Astrocyte (in vitro differentiated cells and primary cell): ENCODE measurements at regions not wholly inside any gene's neighbourhood (a gene's known extent, or its start where the extent isn't known, plus 50 kb on each side); places are given as distances from the start of the nearest gene placed in this dataset.

Source experiments
- DNase-seq: peaks from one replicate; pipeline ENCODE4 v3.0.0-alpha.2; 2010; ENCODE audit warnings: low read depth
- FAIRE-seq: peaks from 2 replicates; lab custom pipeline; 2011; peaks lifted over from hg19 to GRCh38; lab: Jason Lieb, UNC
- H2AFZ ChIP-seq: 2 replicates; pipeline ENCODE4 v1.6.0; 2012; ENCODE audit warnings: low read depth, low read length, inconsistent platforms
- H3K27ac ChIP-seq: 2 replicates; pipeline ENCODE4 v1.5.1; 2011; ENCODE audit warnings: low read depth, low read length, inconsistent platforms
- H3K27me3 ChIP-seq: 2 replicates; pipeline ENCODE4 v1.6.0; 2011; ENCODE audit warnings: low read length, inconsistent platforms; ENCODE audit not compliant: insufficient read depth
- H3K36me3 ChIP-seq: 2 replicates; pipeline ENCODE4 v1.5.1; 2011; ENCODE audit warnings: low read length, inconsistent platforms; ENCODE audit not compliant: insufficient read depth
- H3K4me1 ChIP-seq: 2 replicates; pipeline ENCODE4 v1.5.1; 2011; ENCODE audit warnings: low read length, inconsistent platforms; ENCODE audit not compliant: insufficient read depth
- H3K4me2 ChIP-seq: 2 replicates; pipeline ENCODE4 v1.6.0; 2012; ENCODE audit warnings: low read length, inconsistent platforms
- H3K4me3 ChIP-seq: 2 replicates; pipeline ENCODE4 v1.5.1; 2011; ENCODE audit warnings: low read depth, mild to moderate bottlenecking, low read length, inconsistent platforms; ENCODE audit not compliant: insufficient read depth
- H3K79me2 ChIP-seq: 2 replicates; pipeline ENCODE4 v1.6.0; 2012; ENCODE audit warnings: mild to moderate bottlenecking, low read length, inconsistent platforms; ENCODE audit not compliant: insufficient read depth
- H3K9ac ChIP-seq: 2 replicates; pipeline ENCODE4 v1.6.0; 2012; ENCODE audit warnings: mild to moderate bottlenecking, low read length, inconsistent platforms
- H3K9me3 ChIP-seq: 2 replicates; pipeline ENCODE4 v1.5.1; 2012; ENCODE audit warnings: low read depth, mild to moderate bottlenecking, low read length, inconsistent platforms; ENCODE audit not compliant: insufficient read depth
- H4K20me1 ChIP-seq: 2 replicates; pipeline ENCODE4 v1.6.0; 2012; ENCODE audit warnings: low read length, inconsistent platforms; ENCODE audit not compliant: insufficient read depth
- H3K27ac Mint-ChIP-seq: one replicate; pipeline ENCODE4 v1.8.0; 2021; ENCODE audit warnings: mild to moderate bottlenecking, mixed read lengths; ENCODE audit not compliant: unreplicated experiment
- H3K27me3 Mint-ChIP-seq: one replicate; pipeline ENCODE4 v1.8.0; 2021; ENCODE audit warnings: low read depth, mixed read lengths; ENCODE audit not compliant: unreplicated experiment
- H3K36me3 Mint-ChIP-seq: one replicate; pipeline ENCODE4 v1.8.0; 2021; ENCODE audit warnings: low read depth, mixed read lengths; ENCODE audit not compliant: unreplicated experiment
- H3K4me1 Mint-ChIP-seq: one replicate; pipeline ENCODE4 v1.8.0; 2021; ENCODE audit warnings: low read depth, mixed read lengths; ENCODE audit not compliant: unreplicated experiment
- H3K4me3 Mint-ChIP-seq: one replicate; pipeline ENCODE4 v1.8.0; 2021; ENCODE audit warnings: mild to moderate bottlenecking, moderate library complexity, mixed read lengths; ENCODE audit not compliant: unreplicated experiment
- H3K9me3 Mint-ChIP-seq: one replicate; pipeline ENCODE4 v1.8.0; 2021; ENCODE audit warnings: mild to moderate bottlenecking, mixed read lengths; ENCODE audit not compliant: unreplicated experiment
- EZH2 ChIP-seq: IDR thresholded peaks from 2 replicates; pipeline ENCODE4 v1.6.1; 2012; ENCODE audit warnings: mild to moderate bottlenecking, low read length, inconsistent platforms; ENCODE audit not compliant: insufficient read depth
- TF ChIP-seq, protein P1 (sequence below): IDR thresholded peaks from 2 replicates; pipeline ENCODE4 v1.5.1; 2011; ENCODE audit warnings: low read depth, mild to moderate bottlenecking, inconsistent platforms, low read length, moderate library complexity; ENCODE audit not compliant: insufficient read depth

DNA sequence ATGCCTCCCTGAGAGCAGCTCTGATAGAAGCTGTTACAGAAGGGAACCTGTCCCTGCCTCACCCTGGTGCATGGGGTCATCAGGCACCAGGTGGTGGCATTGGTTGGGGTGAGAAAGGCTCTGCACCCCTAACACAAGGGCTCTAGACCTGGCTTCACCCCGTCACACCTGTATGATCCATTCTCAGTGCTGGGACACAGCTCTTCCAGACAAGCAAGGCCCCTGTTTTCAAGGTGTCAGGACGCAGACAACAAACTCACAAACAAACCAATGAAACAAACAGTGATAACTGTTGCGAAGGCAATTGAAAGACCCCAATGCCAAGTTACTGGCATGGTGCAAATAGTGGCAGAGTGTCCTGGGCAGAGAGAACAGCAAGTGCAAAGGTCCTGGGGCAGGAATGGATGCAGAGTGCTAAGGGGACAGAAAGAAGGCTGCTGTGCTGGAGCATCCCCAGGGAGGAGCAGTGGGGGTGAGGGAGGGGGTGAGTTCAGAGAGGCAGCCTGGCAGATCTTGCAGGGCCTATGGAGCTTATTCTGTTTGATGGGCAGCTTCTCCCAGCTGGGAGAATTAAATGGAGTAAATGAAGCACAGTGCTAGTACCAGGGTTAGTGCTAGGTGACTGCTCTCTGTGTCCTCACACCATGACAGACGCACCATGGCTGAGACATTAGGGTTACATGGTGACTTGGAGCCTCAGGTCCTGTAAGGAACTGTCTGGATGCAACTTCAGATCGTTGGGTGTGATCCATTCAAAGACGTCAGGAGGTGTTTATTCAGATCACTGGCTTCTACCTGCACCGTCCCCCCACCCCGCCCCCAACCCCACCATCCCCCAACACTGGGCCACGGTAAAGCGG lies 67.9 kb upstream of the UNC5A start:
- Histone ChIP-seq H3K27ac (no peak overlapping the region), H3K36me3 (no peaks in the 10 kb centered on the region), H3K4me3 (no peak overlapping the region), H3K27me3 (peaks cover 63% of the 10 kb centered on the region), H3K4me2 (no peak overlapping the region), H3K9ac (no peak overlapping the region), H2AFZ (no peak overlapping the region), H3K4me1 (no peaks in the 10 kb centered on the region), H3K79me2 (no peaks in the 10 kb centered on the region), H3K9me3 (no peaks in the 10 kb centered on the region), H4K20me1 (peaks cover 5% of the 10 kb centered on the region)
- Mint-ChIP-seq H3K4me3 (no peak overlapping the region), H3K27ac (no peak overlapping the region), H3K9me3 (peaks cover 3% of the 10 kb centered on the region), H3K27me3 (peaks cover 69% of the 10 kb centered on the region), H3K4me1 (peaks cover 5% of the 10 kb centered on the region), H3K36me3 (no peaks in the 10 kb centered on the region)
- FAIRE-seq (no peak), DNase-seq (no peak)
- TF ChIP-seq EZH2 = no peak
- TF ChIP-seq, protein P1, sequence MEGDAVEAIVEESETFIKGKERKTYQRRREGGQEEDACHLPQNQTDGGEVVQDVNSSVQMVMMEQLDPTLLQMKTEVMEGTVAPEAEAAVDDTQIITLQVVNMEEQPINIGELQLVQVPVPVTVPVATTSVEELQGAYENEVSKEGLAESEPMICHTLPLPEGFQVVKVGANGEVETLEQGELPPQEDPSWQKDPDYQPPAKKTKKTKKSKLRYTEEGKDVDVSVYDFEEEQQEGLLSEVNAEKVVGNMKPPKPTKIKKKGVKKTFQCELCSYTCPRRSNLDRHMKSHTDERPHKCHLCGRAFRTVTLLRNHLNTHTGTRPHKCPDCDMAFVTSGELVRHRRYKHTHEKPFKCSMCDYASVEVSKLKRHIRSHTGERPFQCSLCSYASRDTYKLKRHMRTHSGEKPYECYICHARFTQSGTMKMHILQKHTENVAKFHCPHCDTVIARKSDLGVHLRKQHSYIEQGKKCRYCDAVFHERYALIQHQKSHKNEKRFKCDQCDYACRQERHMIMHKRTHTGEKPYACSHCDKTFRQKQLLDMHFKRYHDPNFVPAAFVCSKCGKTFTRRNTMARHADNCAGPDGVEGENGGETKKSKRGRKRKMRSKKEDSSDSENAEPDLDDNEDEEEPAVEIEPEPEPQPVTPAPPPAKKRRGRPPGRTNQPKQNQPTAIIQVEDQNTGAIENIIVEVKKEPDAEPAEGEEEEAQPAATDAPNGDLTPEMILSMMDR = no peak

DNA sequence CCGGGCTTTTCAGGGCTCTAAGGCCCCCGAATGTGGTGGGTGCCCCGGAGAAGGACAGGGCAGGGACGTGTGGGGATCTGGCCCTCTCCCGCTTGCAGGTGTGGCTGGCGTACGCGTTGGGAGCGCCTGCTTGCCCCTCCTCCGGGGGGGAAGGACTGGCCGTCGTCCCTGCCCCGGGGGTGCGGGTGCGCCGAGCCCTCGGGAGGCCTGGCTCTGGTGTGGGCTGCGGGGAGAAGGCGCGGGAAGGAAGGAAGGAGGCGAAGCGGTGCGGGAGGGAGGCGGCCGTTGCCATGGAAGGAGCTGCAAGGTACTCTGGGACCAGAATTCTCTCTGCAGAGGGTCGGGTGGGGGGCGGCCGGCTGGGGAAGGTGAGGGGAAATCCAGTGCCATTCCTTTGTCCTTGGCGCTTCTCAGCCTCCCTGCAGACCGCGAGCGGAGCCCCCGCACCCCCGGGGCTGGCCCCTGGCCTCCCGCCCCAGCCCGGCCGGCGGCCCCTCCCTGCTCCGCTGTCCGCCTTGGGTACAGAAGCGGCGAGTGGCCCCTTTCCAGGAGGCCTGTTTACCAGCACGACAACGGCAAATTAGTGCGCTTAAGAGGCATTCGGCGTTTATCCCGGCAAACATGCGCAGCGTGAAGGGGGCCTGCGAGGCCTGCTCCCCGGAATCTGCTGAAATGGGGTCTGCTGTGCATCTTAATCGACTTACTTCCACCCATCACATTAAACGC lies 67.1 kb upstream of the UNC5A start:
- Histone ChIP-seq H3K27me3 (peaks cover 66% of the 10 kb centered on the region), H3K9ac (no peak overlapping the region), H4K20me1 (peaks cover 5% of the 10 kb centered on the region), H2AFZ (no peak overlapping the region), H3K79me2 (no peaks in the 10 kb centered on the region), H3K36me3 (no peaks in the 10 kb centered on the region), H3K4me2 (peak overlapping the region; percentile 19), H3K9me3 (no peaks in the 10 kb centered on the region), H3K4me3 (no peak overlapping the region), H3K4me1 (no peaks in the 10 kb centered on the region), H3K27ac (no peak overlapping the region)
- no peaks in the 10 kb centered on the region for H3K36me3 Mint-ChIP-seq
- H3K27me3 Mint-ChIP-seq = peaks cover 66% of the 10 kb centered on the region
- H3K4me1 Mint-ChIP-seq = peaks cover 5% of the 10 kb centered on the region
- FAIRE-seq = no peak
- H3K4me3 Mint-ChIP-seq = no peak overlapping the region
- TF ChIP-seq EZH2 = peak; percentile 92
- TF ChIP-seq, protein P1 = no peak
- DNase-seq = no peak
- no peak overlapping the region for H3K27ac Mint-ChIP-seq
- peaks cover 3% of the 10 kb centered on the region for H3K9me3 Mint-ChIP-seq
